Cerebellar cortex (tissue), 1 donor: ENCODE measurements at regions not wholly inside any gene's neighbourhood (a gene's known extent, or its start where the extent isn't known, plus 50 kb on each side); places are given as distances from the start of the nearest gene placed in this dataset.

Experiments used
- DNase-seq: peaks from one replicate; pipeline ENCODE4 v3.0.0-alpha.2; 2015; ENCODE audit warnings: low spot score

GRCh38 chr2:19543663-19544383, 185.4 kb upstream of the OSR1 start:
- no peak for DNase-seq

- DNase-seq: no peak
These were observed 184.6 kb upstream of the OSR1 start for GRCh38 chr2:19542796-19543662.

GRCh38 chr2:19541884-19542283, 183.5 kb upstream of the OSR1 start:
- no peak for DNase-seq

- DNase-seq: no peak
These were observed 182.5 kb upstream of the OSR1 start for GRCh38 chr2:19540739-19541525.

GRCh38 chr2:19538411-19538963, 180.1 kb upstream of the OSR1 start:
- no peak for DNase-seq

- DNase-seq: no peak
These were observed 177.7 kb upstream of the OSR1 start for GRCh38 chr2:19536136-19536535.

GRCh38 chr2:19532547-19533196, 174.2 kb upstream of the OSR1 start:
- no peak for DNase-seq

GRCh38 chr2:19529677-19530076, 171.3 kb upstream of the OSR1 start:
- no peak for DNase-seq

- no peak for DNase-seq
These were observed 169.3 kb upstream of the OSR1 start for GRCh38 chr2:19527771-19528170.

GRCh38 chr2:19525313-19525712, 166.9 kb upstream of the OSR1 start:
- DNase-seq: no peak

GRCh38 chr2:19519045-19519444, 160.6 kb upstream of the OSR1 start:
- DNase-seq: no peak

GRCh38 chr2:19507137-19507536, 148.7 kb upstream of the OSR1 start:
- no peak for DNase-seq

GRCh38 chr2:19505199-19506136, 147.0 kb upstream of the OSR1 start:
- no peak for DNase-seq

- DNase-seq: no peak
These were observed 146.2 kb upstream of the OSR1 start for GRCh38 chr2:19504400-19505198.

GRCh38 chr2:19503915-19504314, 145.5 kb upstream of the OSR1 start:
- no peak for DNase-seq

- DNase-seq: no peak
These were observed 145.0 kb upstream of the OSR1 start for GRCh38 chr2:19503406-19503805.

GRCh38 chr2:19500126-19500525, 141.7 kb upstream of the OSR1 start:
- no peak for DNase-seq

- DNase-seq: no peak
These were observed 138.2 kb upstream of the OSR1 start for GRCh38 chr2:19496646-19497045.

GRCh38 chr2:19494241-19494640, 135.8 kb upstream of the OSR1 start:
- DNase-seq: no peak

GRCh38 chr2:19491796-19492195, 133.4 kb upstream of the OSR1 start:
- DNase-seq: no peak
